ENCODE measurements at regions not wholly inside any gene's neighbourhood (a gene's known extent, or its start where the extent isn't known, plus 50 kb on each side); places are given as distances from the start of the nearest gene placed in this dataset.

- Mint-ChIP-seq H3K4me3 (no peak overlapping the region), H3K36me3 (no peaks in the 10 kb centered on the region), H3K9me3 (no peaks in the 10 kb centered on the region), H3K4me1 (no peaks in the 10 kb centered on the region), H3K27me3 (ENCODE audit: low read depth) (no peaks in the 10 kb centered on the region), H3K27ac (no peak overlapping the region)
- TF ChIP-seq, protein P1, sequence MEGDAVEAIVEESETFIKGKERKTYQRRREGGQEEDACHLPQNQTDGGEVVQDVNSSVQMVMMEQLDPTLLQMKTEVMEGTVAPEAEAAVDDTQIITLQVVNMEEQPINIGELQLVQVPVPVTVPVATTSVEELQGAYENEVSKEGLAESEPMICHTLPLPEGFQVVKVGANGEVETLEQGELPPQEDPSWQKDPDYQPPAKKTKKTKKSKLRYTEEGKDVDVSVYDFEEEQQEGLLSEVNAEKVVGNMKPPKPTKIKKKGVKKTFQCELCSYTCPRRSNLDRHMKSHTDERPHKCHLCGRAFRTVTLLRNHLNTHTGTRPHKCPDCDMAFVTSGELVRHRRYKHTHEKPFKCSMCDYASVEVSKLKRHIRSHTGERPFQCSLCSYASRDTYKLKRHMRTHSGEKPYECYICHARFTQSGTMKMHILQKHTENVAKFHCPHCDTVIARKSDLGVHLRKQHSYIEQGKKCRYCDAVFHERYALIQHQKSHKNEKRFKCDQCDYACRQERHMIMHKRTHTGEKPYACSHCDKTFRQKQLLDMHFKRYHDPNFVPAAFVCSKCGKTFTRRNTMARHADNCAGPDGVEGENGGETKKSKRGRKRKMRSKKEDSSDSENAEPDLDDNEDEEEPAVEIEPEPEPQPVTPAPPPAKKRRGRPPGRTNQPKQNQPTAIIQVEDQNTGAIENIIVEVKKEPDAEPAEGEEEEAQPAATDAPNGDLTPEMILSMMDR (IDR thresholded peaks at IDR 0.05; ENCODE audit: unreplicated experiment) = no peak
- DNase-seq (ENCODE audit: low spot score in 2 of 2, unreplicated experiment in 2 of 2) = no peak
Observed at GRCh38 chr12:72105849-72106248, 166.3 kb upstream of the TRHDE start.

GRCh38 chr12:72110937-72111650 lies 161.1 kb upstream of the TRHDE start:
- DNase-seq (ENCODE audit: low spot score in 2 of 2, unreplicated experiment in 2 of 2) = no peak
- Mint-ChIP-seq H3K27ac (no peak overlapping the region), H3K9me3 (no peaks in the 10 kb centered on the region), H3K4me3 (no peak overlapping the region), H3K4me1 (no peaks in the 10 kb centered on the region), H3K27me3 (ENCODE audit: low read depth) (no peaks in the 10 kb centered on the region), H3K36me3 (no peaks in the 10 kb centered on the region)
- TF ChIP-seq, protein P1 (IDR thresholded peaks at IDR 0.05; ENCODE audit: unreplicated experiment) = no peak

DNA sequence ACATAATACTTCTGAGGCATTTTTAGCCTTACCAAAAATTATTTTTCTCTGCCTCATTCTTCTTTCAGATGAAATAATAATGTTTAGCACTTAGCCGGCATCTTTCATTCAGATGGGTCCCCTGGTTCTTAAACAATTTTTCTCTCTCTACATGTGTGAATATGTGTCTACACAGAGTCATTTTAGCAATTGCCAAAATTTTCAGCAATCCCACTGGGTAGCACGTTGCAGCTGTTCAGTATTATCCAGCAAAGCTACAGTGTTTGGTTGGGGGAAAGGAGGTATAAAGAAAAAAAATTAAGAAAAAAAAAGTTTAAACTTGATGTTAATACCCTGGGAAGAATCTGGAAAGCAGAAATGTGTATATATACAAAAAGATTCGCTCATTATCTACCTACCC lies 160.5 kb upstream of the TRHDE start:
- peaks cover under 1% of the 10 kb centered on the region for H3K9me3 Mint-ChIP-seq
- H3K4me1 Mint-ChIP-seq = no peaks in the 10 kb centered on the region
- no peak for DNase-seq (ENCODE audit: low spot score in 2 of 2, unreplicated experiment in 2 of 2)
- TF ChIP-seq, protein P1 (IDR thresholded peaks at IDR 0.05; ENCODE audit: unreplicated experiment) = no peak
- H3K4me3 Mint-ChIP-seq = no peak overlapping the region
- no peaks in the 10 kb centered on the region for H3K36me3 Mint-ChIP-seq
- H3K27ac Mint-ChIP-seq = no peak overlapping the region
- H3K27me3 Mint-ChIP-seq (ENCODE audit: low read depth) = no peaks in the 10 kb centered on the region

DNA sequence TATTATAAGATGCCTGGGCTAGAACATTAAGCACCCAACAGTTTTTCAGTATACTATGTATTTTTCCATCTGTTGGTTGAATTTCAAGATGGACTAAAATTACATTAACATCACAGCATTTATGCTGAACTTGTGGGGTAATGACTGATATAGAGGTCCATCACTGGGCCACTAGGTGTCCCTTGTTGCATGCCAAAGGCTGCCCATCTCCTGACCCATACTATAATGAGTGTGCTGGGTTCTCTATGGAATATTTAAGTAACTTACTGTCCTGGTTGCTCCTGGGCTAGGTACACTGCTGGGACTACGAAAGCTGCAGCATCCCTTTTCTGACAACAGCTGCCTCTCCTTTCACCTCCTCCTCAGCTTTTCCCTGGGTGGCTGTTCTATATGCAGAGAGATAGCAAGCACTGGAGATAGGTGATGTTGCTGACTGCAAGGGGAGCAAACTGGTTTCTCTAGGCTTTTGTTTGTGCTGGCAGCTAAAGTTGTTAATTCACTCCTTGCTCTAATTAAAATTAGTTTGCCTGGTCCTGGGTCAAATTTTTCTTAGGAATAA lies 138.6 kb upstream of the TRHDE start:
- TF ChIP-seq, protein P1 (IDR thresholded peaks at IDR 0.05; ENCODE audit: unreplicated experiment) = no peak
- peaks cover 3% of the 10 kb centered on the region for H3K4me1 Mint-ChIP-seq
- H3K27me3 Mint-ChIP-seq (ENCODE audit: low read depth) = peaks cover 59% of the 10 kb centered on the region
- no peak for DNase-seq (ENCODE audit: low spot score in 2 of 2, unreplicated experiment in 2 of 2)
- H3K9me3 Mint-ChIP-seq = peaks cover 3% of the 10 kb centered on the region
- H3K36me3 Mint-ChIP-seq = no peaks in the 10 kb centered on the region
- H3K4me3 Mint-ChIP-seq = no peak overlapping the region
- H3K27ac Mint-ChIP-seq = no peak overlapping the region

GRCh38 chr12:72134246-72135020 lies 137.7 kb upstream of the TRHDE start:
- no peaks in the 10 kb centered on the region for H3K36me3 Mint-ChIP-seq

More at GRCh38 chr12:72134246-72135020, 137.7 kb upstream of the TRHDE start:
- peaks cover 3% of the 10 kb centered on the region for H3K4me1 Mint-ChIP-seq
- H3K9me3 Mint-ChIP-seq = no peaks in the 10 kb centered on the region
- no peak for DNase-seq (ENCODE audit: low spot score in 2 of 2, unreplicated experiment in 2 of 2)
- TF ChIP-seq, protein P1 (IDR thresholded peaks at IDR 0.05; ENCODE audit: unreplicated experiment) = no peak
- H3K4me3 Mint-ChIP-seq = no peak overlapping the region
- H3K27ac Mint-ChIP-seq = no peak overlapping the region
- peaks cover 62% of the 10 kb centered on the region for H3K27me3 Mint-ChIP-seq (ENCODE audit: low read depth)

Measured in mesothelial cell of epicardium (in vitro differentiated cells).